ENCODE measurements at regions not wholly inside any gene's neighbourhood (a gene's known extent, or its start where the extent isn't known, plus 50 kb on each side); places are given as distances from the start of the nearest gene placed in this dataset.

- no peaks in the 10 kb centered on the region for H3K27me3 ChIP-seq
- DNase-seq (ENCODE audit: low read depth in 1 of 2, low spot score in 1 of 2), result peak in 1 of 2 donors; percentile 48
- no peaks in the 10 kb centered on the region for H3K9me3 ChIP-seq (ENCODE audit: low read depth)
- no peak for TF ChIP-seq CTCF (IDR thresholded peaks at IDR 0.05; ENCODE audit: low read depth, low read length)
- no peak overlapping the region for H3K4me3 ChIP-seq
- H3K27ac ChIP-seq, result peak overlapping the region; percentile 6
- peaks cover 11% of the 10 kb centered on the region for H3K4me1 ChIP-seq (ENCODE audit: low read depth)
- no peaks in the 10 kb centered on the region for H3K36me3 ChIP-seq
Measured at GRCh38 chr2:12277241-12278034, 439.3 kb upstream of the TRIB2 start.

GRCh38 chr2:12278217-12278750 lies 438.5 kb upstream of the TRIB2 start:
- peaks cover 11% of the 10 kb centered on the region for H3K4me1 ChIP-seq (ENCODE audit: low read depth)
- H3K9me3 ChIP-seq (ENCODE audit: low read depth), result no peaks in the 10 kb centered on the region
- H3K4me3 ChIP-seq, result no peak overlapping the region
- H3K27ac ChIP-seq, result no peak overlapping the region
- no peaks in the 10 kb centered on the region for H3K36me3 ChIP-seq
- no peaks in the 10 kb centered on the region for H3K27me3 ChIP-seq
- DNase-seq (ENCODE audit: low read depth in 1 of 2, low spot score in 1 of 2), result no peak
- TF ChIP-seq CTCF (IDR thresholded peaks at IDR 0.05; ENCODE audit: low read depth, low read length), result no peak

- Histone ChIP-seq H3K4me1 (ENCODE audit: low read depth) (no peaks in the 10 kb centered on the region), H3K27me3 (no peaks in the 10 kb centered on the region), H3K27ac (no peak overlapping the region), H3K4me3 (no peak overlapping the region), H3K36me3 (no peaks in the 10 kb centered on the region), H3K9me3 (ENCODE audit: low read depth) (no peaks in the 10 kb centered on the region)
- no peak for DNase-seq (ENCODE audit: low read depth in 1 of 2, low spot score in 1 of 2)
- no peak for TF ChIP-seq CTCF (IDR thresholded peaks at IDR 0.05; ENCODE audit: low read depth, low read length)
Measured at GRCh38 chr2:12282780-12283695, 433.7 kb upstream of the TRIB2 start.

GRCh38 chr2:12284037-12284436 lies 432.7 kb upstream of the TRIB2 start:
- no peaks in the 10 kb centered on the region for H3K4me1 ChIP-seq (ENCODE audit: low read depth)
- H3K27me3 ChIP-seq, result no peaks in the 10 kb centered on the region
- H3K27ac ChIP-seq, result no peak overlapping the region
- H3K4me3 ChIP-seq, result no peak overlapping the region
- H3K36me3 ChIP-seq, result no peaks in the 10 kb centered on the region
- TF ChIP-seq CTCF (IDR thresholded peaks at IDR 0.05; ENCODE audit: low read depth, low read length), result no peak
- H3K9me3 ChIP-seq (ENCODE audit: low read depth), result no peaks in the 10 kb centered on the region
- DNase-seq (ENCODE audit: low read depth in 1 of 2, low spot score in 1 of 2), result peak in 1 of 2 donors; percentile 72

GRCh38 chr2:12284487-12284886 lies 432.2 kb upstream of the TRIB2 start:
- H3K27me3 ChIP-seq, result no peaks in the 10 kb centered on the region
- TF ChIP-seq CTCF (IDR thresholded peaks at IDR 0.05; ENCODE audit: low read depth, low read length), result no peak
- no peaks in the 10 kb centered on the region for H3K9me3 ChIP-seq (ENCODE audit: low read depth)
- DNase-seq (ENCODE audit: low read depth in 1 of 2, low spot score in 1 of 2), result peak in 1 of 2 donors; percentile 76
- no peaks in the 10 kb centered on the region for H3K4me1 ChIP-seq (ENCODE audit: low read depth)
- no peak overlapping the region for H3K27ac ChIP-seq
- H3K4me3 ChIP-seq, result no peak overlapping the region
- no peaks in the 10 kb centered on the region for H3K36me3 ChIP-seq

Data from cardiac muscle cell (in vitro differentiated cells and primary cell).